ENCODE measurements at regions not wholly inside any gene's neighbourhood (a gene's known extent, or its start where the extent isn't known, plus 50 kb on each side); places are given as distances from the start of the nearest gene placed in this dataset.

- no peaks in the 10 kb centered on the region for H3K9me3 ChIP-seq (replicated peaks in 1 of 3)
- DNase-seq: no peak
- no peak for TF ChIP-seq CTCF (IDR thresholded peaks at IDR 0.05)
- no peak for TF ChIP-seq POLR2A (IDR thresholded peaks at IDR 0.05)
- H3K4me3 ChIP-seq: no peak overlapping the region
- intact Hi-C loops (cut with DNase I): no loop called here
- H3K27me3 ChIP-seq: no peaks in the 10 kb centered on the region
- 56 to 65% (median 60%) methylated on average over 4 of the region's 4 CpGs for WGBS, 4 donors
- H3K27ac ChIP-seq: no peak overlapping the region
- H3K36me3 ChIP-seq (replicated peaks in 1 of 2): no peaks in the 10 kb centered on the region
- H3K4me1 ChIP-seq (replicated peaks in 1 of 2): no peaks in the 10 kb centered on the region
Observed at GRCh38 chr2:142307616-142308115, 176.8 kb upstream of the LRP1B start.

- H3K9me3 ChIP-seq (replicated peaks in 1 of 3): no peaks in the 10 kb centered on the region
- TF ChIP-seq POLR2A (IDR thresholded peaks at IDR 0.05): no peak
- TF ChIP-seq CTCF (IDR thresholded peaks at IDR 0.05): no peak
- H3K27me3 ChIP-seq: no peaks in the 10 kb centered on the region
- H3K4me1 ChIP-seq (replicated peaks in 1 of 2): no peaks in the 10 kb centered on the region
- no peak for DNase-seq
- intact Hi-C loops (cut with DNase I): no loop called here
- H3K36me3 ChIP-seq (replicated peaks in 1 of 2): no peaks in the 10 kb centered on the region
- no peak overlapping the region for H3K4me3 ChIP-seq
- WGBS, 4 donors: 88 to 94% (median 90%) methylated on average over 1 of the region's 1 CpG
- no peak overlapping the region for H3K27ac ChIP-seq
Observed at GRCh38 chr2:142307086-142307485, 176.3 kb upstream of the LRP1B start.

GRCh38 chr2:142306131-142306530, 175.3 kb upstream of the LRP1B start:
- H3K4me1 ChIP-seq (replicated peaks in 1 of 2): no peaks in the 10 kb centered on the region
- DNase-seq: no peak
- no peak overlapping the region for H3K27ac ChIP-seq
- H3K9me3 ChIP-seq (replicated peaks in 1 of 3): no peaks in the 10 kb centered on the region
- H3K27me3 ChIP-seq: no peaks in the 10 kb centered on the region
- intact Hi-C loops (cut with DNase I): no loop called here
- H3K4me3 ChIP-seq: no peak overlapping the region
- TF ChIP-seq POLR2A (IDR thresholded peaks at IDR 0.05) (no peak), CTCF (IDR thresholded peaks at IDR 0.05) (no peak)
- H3K36me3 ChIP-seq (replicated peaks in 1 of 2): no peaks in the 10 kb centered on the region

GRCh38 chr2:142300517-142300916, 169.7 kb upstream of the LRP1B start:
- Histone ChIP-seq H3K4me1 (replicated peaks in 1 of 2) (no peaks in the 10 kb centered on the region), H3K4me3 (no peak overlapping the region), H3K36me3 (replicated peaks in 1 of 2) (no peaks in the 10 kb centered on the region), H3K27ac (no peak overlapping the region), H3K27me3 (no peaks in the 10 kb centered on the region), H3K9me3 (replicated peaks in 1 of 3) (no peaks in the 10 kb centered on the region)
- TF ChIP-seq POLR2A (IDR thresholded peaks at IDR 0.05) (no peak), CTCF (IDR thresholded peaks at IDR 0.05) (no peak)
- no peak for DNase-seq
- intact Hi-C loops (cut with DNase I): no loop called here

Data from adrenal gland (tissue), 9 donors.